NCI-H2171 treated with DMSO at 0.1 percent for 48 hours (cell line): ENCODE measurements at regions not wholly inside any gene's neighbourhood (a gene's known extent, or its start where the extent isn't known, plus 50 kb on each side); places are given as distances from the start of the nearest gene placed in this dataset.

ENCODE experiments used
- DNase-seq: peaks from one replicate; lab custom pipeline; 2025; lab: John Stamatoyannopoulos, UW

GRCh38 chr6:156046841-156047449 is 591.3 kb upstream of the NOX3 start:
- DNase-seq: no peak

GRCh38 chr6:156046268-156046665 is 590.6 kb upstream of the NOX3 start:
- no peak for DNase-seq

GRCh38 chr6:156045401-156046267 is 590.0 kb upstream of the NOX3 start:
- no peak for DNase-seq

- no peak for DNase-seq
Measured at GRCh38 chr6:156033598-156033997, 578.0 kb upstream of the NOX3 start.

GRCh38 chr6:156031516-156031915 is 575.9 kb upstream of the NOX3 start:
- DNase-seq: no peak

GRCh38 chr6:156030053-156030452 is 574.4 kb upstream of the NOX3 start:
- DNase-seq: no peak

GRCh38 chr6:156029286-156029985 is 573.8 kb upstream of the NOX3 start:
- DNase-seq: no peak

GRCh38 chr6:156028335-156029131 is 572.9 kb upstream of the NOX3 start:
- no peak for DNase-seq

GRCh38 chr6:156027248-156027626 is 571.6 kb upstream of the NOX3 start:
- no peak for DNase-seq

GRCh38 chr6:156026486-156027247 is 571.0 kb upstream of the NOX3 start:
- no peak for DNase-seq

GRCh38 chr6:156024339-156024738 is 568.7 kb upstream of the NOX3 start:
- DNase-seq: no peak

GRCh38 chr6:156021746-156022396 is 566.2 kb upstream of the NOX3 start:
- no peak for DNase-seq

- no peak for DNase-seq
Measured at GRCh38 chr6:156017838-156018237, 562.2 kb upstream of the NOX3 start.

GRCh38 chr6:156016186-156016976 is 560.7 kb upstream of the NOX3 start:
- DNase-seq: no peak

GRCh38 chr6:156013155-156013554 is 557.5 kb upstream of the NOX3 start:
- peak; percentile 78 for DNase-seq

GRCh38 chr6:156009656-156010055 is 554.0 kb upstream of the NOX3 start:
- DNase-seq: no peak

GRCh38 chr6:156004796-156005195 is 549.2 kb upstream of the NOX3 start:
- DNase-seq: no peak

- DNase-seq: no peak
Measured at GRCh38 chr6:155996151-155996550, 540.5 kb upstream of the NOX3 start.

GRCh38 chr6:155995281-155995680 is 539.6 kb upstream of the NOX3 start:
- no peak for DNase-seq

- DNase-seq: no peak
Measured at GRCh38 chr6:155994086-155994485, 538.4 kb upstream of the NOX3 start.
